HEK293 (cell line): ENCODE measurements at regions not wholly inside any gene's neighbourhood (a gene's known extent, or its start where the extent isn't known, plus 50 kb on each side); places are given as distances from the start of the nearest gene placed in this dataset.
A peak's percentile ranks its signal among the peaks of the same experiment; 100 is the strongest.

Experiments used
- CTCF ChIA-PET: fragments of 350-600 bp; formaldehyde crosslinking; extraction: SDS; loops from one replicate; lab custom pipeline; 2021; ENCODE audit warnings: antibody characterized with exemption; lab: Yijun Ruan, JAX
- POLR2A ChIA-PET: fragments of 300-600 bp; formaldehyde crosslinking; extraction: SDS; loops from one replicate; lab custom pipeline; 2020; ENCODE audit warnings: antibody characterized with exemption, inconsistent platforms; lab: Yijun Ruan, JAX
- H3K27ac ChIP-seq: fragments of 200-500 bp; sonication (Bioruptor generic); 2 replicates; pipeline ENCODE4 v1.5.1; 2014; ENCODE audit warnings: low read depth, low read length, control low read depth, inconsistent platforms; ENCODE audit errors: extremely low read depth
- H3K36me3 ChIP-seq, 2 experiments: fragments of 200-500 bp in 1 of 2; sonication (Bioruptor generic) in 1 of 2; 1 replicate in 1 of 2; 2 replicates in 1 of 2; pipeline ENCODE4 v1.5.1; 2014 to 2017; ENCODE audit warnings: inconsistent platforms in 2 of 2, low read length in 2 of 2; ENCODE audit not compliant: control insufficient read depth in 2 of 2, insufficient read depth in 1 of 2
- H3K4me1 ChIP-seq: fragments of 200-500 bp; sonication (Bioruptor generic); 2 replicates; pipeline ENCODE4 v1.5.1; 2014; ENCODE audit warnings: mild to moderate bottlenecking, low read length, inconsistent platforms; ENCODE audit not compliant: control insufficient read depth, insufficient read depth
- H3K4me3 ChIP-seq: 2 replicates; pipeline ENCODE4 v1.5.1; 2011; ENCODE audit warnings: low read depth, mild to moderate bottlenecking, control low read depth, low read length, moderate library complexity
- H3K9me3 ChIP-seq: fragments of 200-500 bp; sonication (Bioruptor generic); 2 replicates; pipeline ENCODE4 v1.5.1; 2014; ENCODE audit warnings: low read depth, low read length, inconsistent platforms; ENCODE audit not compliant: control insufficient read depth, insufficient read depth
- BCL11B ChIP-seq: fragments of 450-650 bp; formaldehyde crosslinking; IDR thresholded peaks from 2 replicates; pipeline ENCODE4 v1.5.1; 2016; ENCODE audit warnings: low read depth, missing biosample characterization, missing genetic modification characterization
- CTCF ChIP-seq: fragments of 450-650 bp; formaldehyde crosslinking; IDR thresholded peaks from 2 replicates; pipeline ENCODE4 v1.5.1; 2016; ENCODE audit warnings: missing biosample characterization, missing genetic modification characterization
- FEZF1 ChIP-seq: fragments of 450-650 bp; formaldehyde crosslinking; IDR thresholded peaks from 2 replicates; pipeline ENCODE4 v1.5.1; 2016; ENCODE audit warnings: missing biosample characterization, missing genetic modification characterization
- HOXA7 ChIP-seq: sonication (generic); formaldehyde crosslinking; IDR thresholded peaks from 2 replicates; pipeline ENCODE4 v1.8.1; 2022; ENCODE audit warnings: missing genetic modification reagents, borderline replicate concordance
- MYNN ChIP-seq: fragments of 450-650 bp; formaldehyde crosslinking; IDR thresholded peaks from 2 replicates; pipeline ENCODE4 v1.5.1; 2016; ENCODE audit warnings: missing biosample characterization, missing genetic modification characterization, borderline replicate concordance
- OVOL3 ChIP-seq: fragments of 450-650 bp; formaldehyde crosslinking; IDR thresholded peaks from 2 replicates; pipeline ENCODE4 v1.5.1; 2016; ENCODE audit warnings: missing biosample characterization, missing genetic modification characterization
- REPIN1 ChIP-seq: fragments of 450-650 bp; formaldehyde crosslinking; IDR thresholded peaks from 2 replicates; pipeline ENCODE4 v1.5.1; 2017; ENCODE audit warnings: missing biosample characterization, missing genetic modification characterization, low read depth
- ZBTB10 ChIP-seq: fragments of 450-650 bp; formaldehyde crosslinking; IDR thresholded peaks from 2 replicates; pipeline ENCODE4 v1.5.1; 2016; ENCODE audit warnings: missing biosample characterization, missing genetic modification characterization
- ZBTB20 ChIP-seq: fragments of 450-650 bp; formaldehyde crosslinking; IDR thresholded peaks from 2 replicates; pipeline ENCODE4 v1.5.1; 2016; ENCODE audit warnings: missing biosample characterization, missing genetic modification characterization
- ZNF202 ChIP-seq: fragments of 450-650 bp; formaldehyde crosslinking; IDR thresholded peaks from 2 replicates; pipeline ENCODE4 v1.5.1; 2016; ENCODE audit warnings: missing biosample characterization, missing genetic modification characterization, borderline replicate concordance
- ZNF223 ChIP-seq: fragments of 450-650 bp; formaldehyde crosslinking; IDR thresholded peaks from 2 replicates; pipeline ENCODE4 v1.5.1; 2016; ENCODE audit warnings: missing biosample characterization, missing genetic modification characterization
- ZNF274 ChIP-seq, 2 experiments: fragments of 200-500 bp in 1 of 2; fragments of 450-650 bp in 1 of 2; sonication (Bioruptor generic) in 1 of 2; formaldehyde crosslinking in 1 of 2; IDR thresholded peaks; 2 replicates each; pipeline versions ENCODE4 v1.5.1 to v1.6.1; 2014 to 2016; ENCODE audit warnings: borderline replicate concordance in 1 of 2, inconsistent platforms in 1 of 2, low read length in 1 of 2, missing biosample characterization in 1 of 2, missing genetic modification characterization in 1 of 2
- ZNF311 ChIP-seq: fragments of 450-650 bp; formaldehyde crosslinking; IDR thresholded peaks from 2 replicates; pipeline ENCODE4 v1.5.1; 2017; ENCODE audit warnings: missing biosample characterization, missing genetic modification characterization, borderline replicate concordance
- ZNF335 ChIP-seq: fragments of 450-650 bp; formaldehyde crosslinking; conservative IDR thresholded peaks from 2 replicates; pipeline ENCODE4 v1.5.1; 2016; ENCODE audit warnings: missing biosample characterization, missing genetic modification characterization
- ZNF341 ChIP-seq: fragments of 450-650 bp; formaldehyde crosslinking; IDR thresholded peaks from 2 replicates; pipeline ENCODE4; 2016; ENCODE audit warnings: low read depth, missing biosample characterization, missing genetic modification characterization
- ZNF513 ChIP-seq: fragments of 450-650 bp; IDR thresholded peaks from 2 replicates; pipeline ENCODE4 v1.5.1; 2018; ENCODE audit warnings: missing biosample characterization, missing genetic modification characterization
- ZNF626 ChIP-seq: fragments of 450-650 bp; sonication (Bioruptor Pico); formaldehyde crosslinking; IDR thresholded peaks from 2 replicates; pipeline ENCODE4 v1.5.1; 2018; ENCODE audit warnings: missing biosample characterization, missing genetic modification characterization, inconsistent platforms
- ZNF654 ChIP-seq: fragments of 450-650 bp; formaldehyde crosslinking; IDR thresholded peaks from 2 replicates; pipeline ENCODE4 v1.5.1; 2016; ENCODE audit warnings: low read depth, missing biosample characterization, missing genetic modification characterization
- ZNF701 ChIP-seq: fragments of 450-650 bp; formaldehyde crosslinking; IDR thresholded peaks from 2 replicates; pipeline ENCODE4 v1.5.1; 2016; ENCODE audit warnings: missing biosample characterization, missing genetic modification characterization
- ZNF791 ChIP-seq: fragments of 450-650 bp; formaldehyde crosslinking; IDR thresholded peaks from 2 replicates; pipeline ENCODE4 v1.5.1; 2016; ENCODE audit warnings: missing biosample characterization, missing genetic modification characterization
- ZNF843 ChIP-seq: fragments of 450-650 bp; formaldehyde crosslinking; IDR thresholded peaks from 2 replicates; pipeline ENCODE4 v1.5.1; 2016; ENCODE audit warnings: missing biosample characterization, missing genetic modification characterization

- Histone ChIP-seq H3K4me3 (no peak overlapping the region), H3K36me3 (no peaks in the 10 kb centered on the region), H3K4me1 (no peaks in the 10 kb centered on the region), H3K9me3 (no peaks in the 10 kb centered on the region), H3K27ac (no peak overlapping the region)
- TF ChIP-seq ZNF626 (tag by site-specific recombination) (no peak), ZNF274 (IDR thresholded peaks at IDR 0.05; ENCODE audit: low read length) (no peak), ZNF274 (tag by site-specific recombination; IDR thresholded peaks at IDR 0.05; ENCODE audit: borderline replicate concordance) (no peak), ZNF311 (no peak), HOXA7 (no peak), CTCF (tag by site-specific recombination) (no peak), ZNF341 (tag by site-specific recombination) (no peak), ZNF223 (tag by site-specific recombination) (no peak), BCL11B (no peak), ZNF701 (no peak), ZBTB20 (tag by site-specific recombination) (no peak), OVOL3 (tag by site-specific recombination) (no peak), REPIN1 (tag by site-specific recombination) (no peak), ZNF335 (tag by site-specific recombination) (no peak), ZNF843 (tag by site-specific recombination) (no peak), MYNN (tag by site-specific recombination) (no peak), ZBTB10 (no peak), ZNF513 (no peak), ZNF791 (tag by site-specific recombination) (no peak), FEZF1 (no peak)
- POLR2A ChIA-PET, result no interaction called here
- CTCF ChIA-PET, result no interaction called here
Observed at GRCh38 chr6:94260765-94261164, 841.4 kb upstream of the EPHA7 start.

- Histone ChIP-seq H3K36me3 (no peaks in the 10 kb centered on the region), H3K9me3 (no peaks in the 10 kb centered on the region), H3K27ac (no peak overlapping the region), H3K4me1 (no peaks in the 10 kb centered on the region), H3K4me3 (no peak overlapping the region)
- peak; percentile 26 for TF ChIP-seq ZNF654
- TF ChIP-seq ZNF202 (tag by site-specific recombination), result no peak
- CTCF ChIA-PET, result interaction anchor here (0.6 to 2.1 kb wide), 6 partner anchors 9 to 830 kb away, joined by 3 to 5 read pairs (median 4); no protein-coding TSS in a partner anchor
- POLR2A ChIA-PET, result no interaction called here
Observed at GRCh38 chr6:94254689-94255088, 835.3 kb upstream of the EPHA7 start.
